ENCODE measurements at regions not wholly inside any gene's neighbourhood (a gene's known extent, or its start where the extent isn't known, plus 50 kb on each side); places are given as distances from the start of the nearest gene placed in this dataset.
"Not testable (repeated sequence)": the region's sequence is repeated elsewhere in the genome, so short reads cannot be mapped to it uniquely, and the experiment has no call there.

- DNase-seq: peak; percentile 37
Measured at GRCh38 chr7:65251851-65252620, 121.6 kb upstream of the ZNF92 start.

GRCh38 chr7:65250697-65251395 is 122.8 kb upstream of the ZNF92 start:
- no peak for DNase-seq

GRCh38 chr7:65250216-65250615 is 123.4 kb upstream of the ZNF92 start:
- no peak for DNase-seq

GRCh38 chr7:65247491-65247890 is 126.2 kb upstream of the ZNF92 start:
- DNase-seq: no peak

GRCh38 chr7:65239707-65240352 is 133.8 kb upstream of the ZNF92 start:
- DNase-seq: no peak

GRCh38 chr7:65239324-65239706 is 134.3 kb upstream of the ZNF92 start:
- no peak for DNase-seq

GRCh38 chr7:65238785-65239184 is 134.9 kb upstream of the ZNF92 start:
- DNase-seq: no peak

- no peak for DNase-seq
Measured at GRCh38 chr7:65235586-65235985, 138.1 kb upstream of the ZNF92 start.

- DNase-seq: no peak
Measured at GRCh38 chr7:65233409-65234034, 140.1 kb upstream of the ZNF92 start.

- no peak for DNase-seq
Measured at GRCh38 chr7:65230231-65230630, 143.4 kb upstream of the ZNF92 start.

- DNase-seq: no peak
Measured at GRCh38 chr7:65225422-65226006, 148.1 kb upstream of the ZNF92 start.

GRCh38 chr7:65222655-65223054 is 151.0 kb upstream of the ZNF92 start:
- DNase-seq: no peak

- no peak for DNase-seq
Measured at GRCh38 chr7:65221683-65222082, 152.0 kb upstream of the ZNF92 start.

- no peak for DNase-seq
Measured at GRCh38 chr7:65219623-65220022, 154.0 kb upstream of the ZNF92 start.

- DNase-seq: no peak
Measured at GRCh38 chr7:65216469-65216868, 157.2 kb upstream of the ZNF92 start.

- DNase-seq: not testable (repeated sequence)
Measured at GRCh38 chr7:65213260-65213659, 160.4 kb upstream of the ZNF92 start.

GRCh38 chr7:65199221-65199620 is 174.4 kb upstream of the ZNF92 start:
- not testable (repeated sequence) for DNase-seq

- not testable (repeated sequence) for DNase-seq
Measured at GRCh38 chr7:65193334-65194058, 180.2 kb upstream of the ZNF92 start.

- DNase-seq: not testable (repeated sequence)
Measured at GRCh38 chr7:65177041-65177440, 170.6 kb upstream of the ERV3-1 start.

- not testable (repeated sequence) for DNase-seq
Measured at GRCh38 chr7:65150105-65150504, 143.6 kb upstream of the ERV3-1 start.

- not testable (repeated sequence) for DNase-seq
Measured at GRCh38 chr7:65146118-65146914, 139.8 kb upstream of the ERV3-1 start.
